Nephron progenitor cell (in vitro differentiated cells): ENCODE measurements at regions not wholly inside any gene's neighbourhood (a gene's known extent, or its start where the extent isn't known, plus 50 kb on each side); places are given as distances from the start of the nearest gene placed in this dataset.

Experiments used
- DNase-seq: peaks from one replicate; pipeline ENCODE4 v3.0.0; 2021
- H3K27ac Mint-ChIP-seq: 2 replicates; pipeline ENCODE4 v1.8.0; 2021; ENCODE audit warnings: mild to moderate bottlenecking, moderate library complexity, mixed read lengths
- H3K27me3 Mint-ChIP-seq: 2 replicates; pipeline ENCODE4 v1.8.0; 2021; ENCODE audit warnings: mild to moderate bottlenecking, low read depth, mixed read lengths; ENCODE audit not compliant: poor library complexity
- H3K36me3 Mint-ChIP-seq: 2 replicates; pipeline ENCODE4 v1.8.0; 2021; ENCODE audit warnings: low read depth, mixed read lengths
- H3K4me1 Mint-ChIP-seq: 2 replicates; pipeline ENCODE4 v1.8.0; 2021; ENCODE audit warnings: mixed read lengths
- H3K4me3 Mint-ChIP-seq: 2 replicates; pipeline ENCODE4 v1.8.0; 2021; ENCODE audit warnings: mild to moderate bottlenecking, moderate library complexity, mixed read lengths
- H3K9me3 Mint-ChIP-seq: 2 replicates; pipeline ENCODE4 v1.8.0; 2021; ENCODE audit warnings: mild to moderate bottlenecking, moderate library complexity, mixed read lengths
- TF ChIP-seq, protein P1 (sequence below): fragments of 200-600 bp; sonication (generic); IDR thresholded peaks from 2 replicates; pipeline ENCODE4 v1.5.0; 2021; ENCODE audit warnings: antibody characterized with exemption

DNA sequence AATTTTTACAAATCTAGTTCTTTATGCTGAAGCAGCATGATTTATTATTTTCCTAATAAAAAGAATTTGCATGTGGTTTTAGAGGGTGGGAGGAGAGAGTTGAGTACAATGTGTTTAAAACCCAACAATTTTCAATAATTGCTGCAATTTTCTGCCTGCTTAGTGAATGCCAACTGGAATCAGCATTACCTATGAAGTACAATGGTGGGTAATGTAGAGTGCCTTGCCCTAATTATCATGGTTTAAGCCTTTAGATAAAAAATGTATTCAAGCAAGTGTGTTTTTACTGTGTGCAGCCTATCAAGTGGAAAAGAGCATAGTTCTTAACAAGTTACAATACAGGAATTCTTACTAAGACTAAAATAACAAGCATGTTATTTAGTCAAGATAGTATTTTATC is 77.9 kb upstream of the ANKRD50 start:
- no peak for DNase-seq
- peaks cover 14% of the 10 kb centered on the region for H3K9me3 Mint-ChIP-seq
- no peaks in the 10 kb centered on the region for H3K36me3 Mint-ChIP-seq
- TF ChIP-seq, protein P1, sequence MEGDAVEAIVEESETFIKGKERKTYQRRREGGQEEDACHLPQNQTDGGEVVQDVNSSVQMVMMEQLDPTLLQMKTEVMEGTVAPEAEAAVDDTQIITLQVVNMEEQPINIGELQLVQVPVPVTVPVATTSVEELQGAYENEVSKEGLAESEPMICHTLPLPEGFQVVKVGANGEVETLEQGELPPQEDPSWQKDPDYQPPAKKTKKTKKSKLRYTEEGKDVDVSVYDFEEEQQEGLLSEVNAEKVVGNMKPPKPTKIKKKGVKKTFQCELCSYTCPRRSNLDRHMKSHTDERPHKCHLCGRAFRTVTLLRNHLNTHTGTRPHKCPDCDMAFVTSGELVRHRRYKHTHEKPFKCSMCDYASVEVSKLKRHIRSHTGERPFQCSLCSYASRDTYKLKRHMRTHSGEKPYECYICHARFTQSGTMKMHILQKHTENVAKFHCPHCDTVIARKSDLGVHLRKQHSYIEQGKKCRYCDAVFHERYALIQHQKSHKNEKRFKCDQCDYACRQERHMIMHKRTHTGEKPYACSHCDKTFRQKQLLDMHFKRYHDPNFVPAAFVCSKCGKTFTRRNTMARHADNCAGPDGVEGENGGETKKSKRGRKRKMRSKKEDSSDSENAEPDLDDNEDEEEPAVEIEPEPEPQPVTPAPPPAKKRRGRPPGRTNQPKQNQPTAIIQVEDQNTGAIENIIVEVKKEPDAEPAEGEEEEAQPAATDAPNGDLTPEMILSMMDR: no peak
- H3K27ac Mint-ChIP-seq: no peak overlapping the region
- no peak overlapping the region for H3K4me3 Mint-ChIP-seq
- no peaks in the 10 kb centered on the region for H3K4me1 Mint-ChIP-seq
- H3K27me3 Mint-ChIP-seq: no peaks in the 10 kb centered on the region

GRCh38 chr4:124786634-124787033 is 74.1 kb upstream of the ANKRD50 start:
- Mint-ChIP-seq H3K36me3 (no peaks in the 10 kb centered on the region), H3K27ac (no peak overlapping the region), H3K4me1 (peaks cover 10% of the 10 kb centered on the region), H3K27me3 (peaks cover 3% of the 10 kb centered on the region), H3K4me3 (no peak overlapping the region), H3K9me3 (peaks cover 4% of the 10 kb centered on the region)
- TF ChIP-seq, protein P1: no peak
- DNase-seq: no peak

- peaks cover 3% of the 10 kb centered on the region for H3K27me3 Mint-ChIP-seq
- no peak overlapping the region for H3K27ac Mint-ChIP-seq
- H3K4me1 Mint-ChIP-seq: peaks cover 10% of the 10 kb centered on the region
- DNase-seq: no peak
- no peak overlapping the region for H3K4me3 Mint-ChIP-seq
- no peaks in the 10 kb centered on the region for H3K36me3 Mint-ChIP-seq
- peaks cover 8% of the 10 kb centered on the region for H3K9me3 Mint-ChIP-seq
- TF ChIP-seq, protein P1: no peak
Measured at GRCh38 chr4:124785645-124786044, 73.1 kb upstream of the ANKRD50 start.

DNA sequence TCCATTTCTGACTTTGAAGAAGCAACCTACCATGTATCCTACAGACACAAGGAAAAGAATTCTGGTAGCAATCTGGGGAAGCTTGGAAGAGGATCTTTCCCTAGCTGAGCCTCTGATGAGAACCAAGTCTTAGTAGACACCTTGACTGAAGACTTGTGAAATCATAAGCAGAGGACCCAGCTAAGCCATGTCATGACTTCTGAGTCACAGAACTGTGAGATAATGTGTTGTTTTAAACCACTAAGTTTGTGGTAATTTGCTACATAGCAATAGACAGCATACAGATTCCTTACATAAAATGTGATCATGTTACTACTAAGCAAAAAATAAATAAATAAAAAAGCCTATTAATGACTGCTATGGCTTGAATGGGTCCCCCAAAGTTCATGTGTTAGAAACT is 71.3 kb upstream of the ANKRD50 start:
- TF ChIP-seq, protein P1: no peak
- peaks cover 3% of the 10 kb centered on the region for H3K27me3 Mint-ChIP-seq
- H3K27ac Mint-ChIP-seq: no peak overlapping the region
- H3K4me3 Mint-ChIP-seq: no peak overlapping the region
- H3K36me3 Mint-ChIP-seq: no peaks in the 10 kb centered on the region
- H3K4me1 Mint-ChIP-seq: peaks cover 10% of the 10 kb centered on the region
- peaks cover 8% of the 10 kb centered on the region for H3K9me3 Mint-ChIP-seq
- no peak for DNase-seq

GRCh38 chr4:124777007-124777406 is 64.5 kb upstream of the ANKRD50 start:
- H3K9me3 Mint-ChIP-seq: peaks cover 39% of the 10 kb centered on the region
- H3K27ac Mint-ChIP-seq: no peak overlapping the region
- H3K4me3 Mint-ChIP-seq: no peak overlapping the region
- TF ChIP-seq, protein P1: no peak
- no peaks in the 10 kb centered on the region for H3K36me3 Mint-ChIP-seq
- DNase-seq: no peak
- H3K27me3 Mint-ChIP-seq: no peaks in the 10 kb centered on the region
- no peaks in the 10 kb centered on the region for H3K4me1 Mint-ChIP-seq

- Mint-ChIP-seq H3K4me3 (no peak overlapping the region), H3K9me3 (peaks cover 22% of the 10 kb centered on the region), H3K27me3 (peaks cover 2% of the 10 kb centered on the region), H3K36me3 (no peaks in the 10 kb centered on the region), H3K4me1 (no peaks in the 10 kb centered on the region), H3K27ac (no peak overlapping the region)
- TF ChIP-seq, protein P1: no peak
- DNase-seq: no peak
Measured at GRCh38 chr4:124768596-124769365, 56.2 kb upstream of the ANKRD50 start.
